H9 (cell line): ENCODE measurements at regions not wholly inside any gene's neighbourhood (a gene's known extent, or its start where the extent isn't known, plus 50 kb on each side); places are given as distances from the start of the nearest gene placed in this dataset.

Source experiments
- DNase-seq: peaks from one replicate; pipeline ENCODE4 v3.0.0-alpha.2; 2017
- H2AFZ ChIP-seq: one replicate; pipeline ENCODE4 v1.6.1; 2013; ENCODE audit warnings: mild to moderate bottlenecking, low read length, control low read depth, moderate library complexity
- H2AK5ac ChIP-seq: 2 replicates; pipeline ENCODE4 v1.6.1; 2013; ENCODE audit warnings: low read length, control low read depth, mixed read lengths; ENCODE audit not compliant: insufficient read length
- H2BK120ac ChIP-seq: one replicate; pipeline ENCODE4 v1.6.1; 2013; ENCODE audit warnings: low read depth, mild to moderate bottlenecking, low read length, control low read depth, inconsistent platforms; ENCODE audit not compliant: poor library complexity, severe bottlenecking
- H2BK12ac ChIP-seq: 2 replicates; pipeline ENCODE4 v1.6.1; 2013; ENCODE audit warnings: low read length, control low read depth, mixed read lengths, low read depth; ENCODE audit not compliant: insufficient read length
- H2BK15ac ChIP-seq: 2 replicates; pipeline ENCODE4 v1.6.1; 2013; ENCODE audit warnings: low read depth, low read length, control low read depth
- H2BK20ac ChIP-seq: one replicate; pipeline ENCODE4 v1.6.1; 2013; ENCODE audit warnings: low read depth, mild to moderate bottlenecking, low read length, control low read depth, inconsistent platforms; ENCODE audit not compliant: poor library complexity, severe bottlenecking
- H2BK5ac ChIP-seq: 2 replicates; pipeline ENCODE4 v1.6.1; 2013; ENCODE audit warnings: low read length, control low read depth, mixed read lengths; ENCODE audit not compliant: insufficient read length
- H3K14ac ChIP-seq: 2 replicates; pipeline ENCODE4 v1.6.1; 2013; ENCODE audit warnings: low read length, control low read depth; ENCODE audit not compliant: insufficient read depth
- H3K18ac ChIP-seq: 2 replicates; pipeline ENCODE4 v1.6.1; 2013; ENCODE audit warnings: low read depth, mild to moderate bottlenecking, mixed read lengths, low read length, control low read depth; ENCODE audit not compliant: insufficient read length
- H3K23ac ChIP-seq: 2 replicates; pipeline ENCODE4 v1.6.1; 2013; ENCODE audit warnings: low read length, control low read depth, mixed read lengths, low read depth; ENCODE audit not compliant: insufficient read length
- H3K23me2 ChIP-seq: 2 replicates; pipeline ENCODE4 v1.6.1; 2013; ENCODE audit warnings: low read depth, mild to moderate bottlenecking, mixed read lengths, low read length, control low read depth; ENCODE audit not compliant: insufficient read length, poor library complexity, severe bottlenecking
- H3K27ac ChIP-seq: 2 replicates; pipeline ENCODE4 v1.5.1; 2013; ENCODE audit warnings: low read length, control low read depth, mixed read lengths, low read depth; ENCODE audit not compliant: insufficient read length
- H3K27me3 ChIP-seq: 2 replicates; pipeline ENCODE4 v1.6.1; 2013; ENCODE audit warnings: low read length, control low read depth, inconsistent platforms; ENCODE audit not compliant: insufficient read depth
- H3K4ac ChIP-seq: 2 replicates; pipeline ENCODE4 v1.6.1; 2013; ENCODE audit warnings: low read depth, mild to moderate bottlenecking, control low read depth, inconsistent platforms, low read length, moderate library complexity
- H3K4me1 ChIP-seq: 2 replicates; pipeline ENCODE4 v1.6.1; 2013; ENCODE audit warnings: low read length, control low read depth, inconsistent platforms; ENCODE audit not compliant: insufficient read depth
- H3K4me2 ChIP-seq: 2 replicates; pipeline ENCODE4 v1.6.1; 2013; ENCODE audit warnings: low read length, control low read depth, mixed read lengths; ENCODE audit not compliant: insufficient read length, insufficient read depth
- H3K56ac ChIP-seq: 2 replicates; pipeline ENCODE4 v1.6.1; 2013; ENCODE audit warnings: low read depth, mild to moderate bottlenecking, mixed read lengths, low read length, control low read depth; ENCODE audit not compliant: insufficient read length
- H3K79me1 ChIP-seq: 2 replicates; pipeline ENCODE4 v1.6.1; 2013; ENCODE audit warnings: low read depth, mild to moderate bottlenecking, moderate library complexity, low read length, control low read depth, inconsistent platforms; ENCODE audit not compliant: insufficient read depth, poor library complexity, severe bottlenecking
- H3K79me2 ChIP-seq: 2 replicates; pipeline ENCODE4 v1.6.1; 2013; ENCODE audit warnings: low read length, control low read depth, inconsistent platforms; ENCODE audit not compliant: insufficient read depth
- H3K9ac ChIP-seq: 2 replicates; pipeline ENCODE4 v1.6.1; 2013; ENCODE audit warnings: low read length, control low read depth, mixed read lengths; ENCODE audit not compliant: insufficient read length; ENCODE audit errors: extremely low read depth
- H3K9me3 ChIP-seq: one replicate; pipeline ENCODE4 v1.6.1; 2013; ENCODE audit warnings: low read depth, low read length, inconsistent platforms; ENCODE audit not compliant: control insufficient read depth
- H3T11ph ChIP-seq: one replicate; pipeline ENCODE4 v1.6.1; 2013; ENCODE audit warnings: mild to moderate bottlenecking, low read length, control low read depth, inconsistent platforms
- H4K20me1 ChIP-seq: one replicate; pipeline ENCODE4 v1.6.1; 2013; ENCODE audit not compliant: control insufficient read depth, insufficient read length, insufficient read depth
- H4K5ac ChIP-seq: 2 replicates; pipeline ENCODE4 v1.6.1; 2013; ENCODE audit warnings: low read depth, mild to moderate bottlenecking, mixed read lengths, low read length, control low read depth; ENCODE audit not compliant: insufficient read length
- H4K8ac ChIP-seq: replicated peaks from 2 replicates; pipeline ENCODE4 v1.6.1; 2013; ENCODE audit warnings: low read length, control low read depth, mixed read lengths, low read depth; ENCODE audit not compliant: insufficient read length
- H4K91ac ChIP-seq: 2 replicates; pipeline ENCODE4 v1.6.1; 2013; ENCODE audit warnings: low read depth, mild to moderate bottlenecking, moderate library complexity, mixed read lengths, low read length, control low read depth; ENCODE audit not compliant: insufficient read length
- H3K27ac Mint-ChIP-seq, 3 experiments: 2 replicates in 2 of 3; 3 replicates in 1 of 3; pipeline ENCODE4 v1.8.0; 2020 to 2021; ENCODE audit warnings: mixed read lengths in 3 of 3, mild to moderate bottlenecking in 1 of 3, moderate library complexity in 1 of 3
- H3K27me3 Mint-ChIP-seq: 2 replicates; pipeline ENCODE4 v1.8.0; 2021; ENCODE audit warnings: low read depth, mild to moderate bottlenecking, moderate library complexity, mixed read lengths
- H3K36me3 Mint-ChIP-seq, 3 experiments: 2 replicates in 2 of 3; 3 replicates in 1 of 3; pipeline ENCODE4 v1.8.0; 2020 to 2021; ENCODE audit warnings: low read depth in 3 of 3, mixed read lengths in 3 of 3; ENCODE audit not compliant: insufficient read depth in 1 of 3
- H3K4me1 Mint-ChIP-seq, 2 experiments: 2 replicates each; pipeline ENCODE4 v1.8.0; 2020; ENCODE audit warnings: mixed read lengths in 2 of 2
- H3K4me3 Mint-ChIP-seq, 2 experiments: 2 replicates in 1 of 2; 3 replicates in 1 of 2; pipeline ENCODE4 v1.8.0; 2020 to 2021; ENCODE audit warnings: mild to moderate bottlenecking in 2 of 2, mixed read lengths in 2 of 2, moderate library complexity in 1 of 2
- H3K9me3 Mint-ChIP-seq, 2 experiments: 2 replicates in 1 of 2; 3 replicates in 1 of 2; pipeline ENCODE4 v1.8.0; 2020; ENCODE audit warnings: mild to moderate bottlenecking in 2 of 2, mixed read lengths in 2 of 2, moderate library complexity in 1 of 2
- WGBS: extraction: QIAGEN DNeasy Blood & Tissue Kit; methylation state at CpG from one replicate; pipeline ENCODE4 v1.1.7; 2013; ENCODE audit warnings: missing lambda C conversion rate, low lambda C conversion rate, mixed read lengths; ENCODE audit not compliant: insufficient read length; ENCODE audit errors: extremely low coverage; 5-methylcytosine and 5-hydroxymethylcytosine counted together
- TF ChIP-seq, protein P1 (sequence below): fragments of 200-600 bp; sonication (generic); conservative IDR thresholded peaks from 3 replicates; pipeline ENCODE4 v1.8.0; 2021; ENCODE audit warnings: antibody characterized with exemption, mild to moderate bottlenecking

DNA sequence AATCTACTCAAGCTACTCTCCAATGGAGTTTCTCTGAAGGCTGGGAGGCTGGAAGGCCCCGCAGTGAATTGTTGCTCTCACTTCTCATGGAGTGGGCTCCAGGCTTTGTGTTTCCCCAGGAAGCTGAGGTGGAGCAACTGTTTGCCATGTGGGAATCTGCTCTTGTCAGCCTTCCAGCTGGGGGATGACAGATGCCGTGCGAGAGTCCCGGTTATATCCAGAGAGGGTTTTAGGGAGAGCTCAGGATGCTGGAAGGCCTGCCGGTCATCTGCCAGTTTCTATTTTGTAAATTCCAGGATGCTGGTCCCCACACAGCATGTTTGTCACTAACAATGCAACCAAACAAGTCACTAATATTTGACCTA lies 98.2 kb upstream of the NAA20 start:
- Histone ChIP-seq H2AFZ (no peak overlapping the region), H3K9ac (no peak overlapping the region), H3K18ac (no peak overlapping the region), H2BK15ac (no peak overlapping the region), H2BK20ac (no peak overlapping the region), H3K23ac (no peak overlapping the region), H3K27me3 (no peaks in the 10 kb centered on the region), H3K4ac (no peak overlapping the region), H4K8ac (no peak overlapping the region), H4K5ac (no peak overlapping the region), H4K20me1 (no peaks in the 10 kb centered on the region), H2BK5ac (no peak overlapping the region), H2BK120ac (no peak overlapping the region), H2AK5ac (no peak overlapping the region), H2BK12ac (no peak overlapping the region), H3K79me2 (no peaks in the 10 kb centered on the region), H3K23me2 (no peaks in the 10 kb centered on the region), H3K9me3 (no peaks in the 10 kb centered on the region), H3K27ac (no peak overlapping the region), H3K79me1 (no peaks in the 10 kb centered on the region), H3K4me2 (no peak overlapping the region), H3K14ac (no peak overlapping the region), H3T11ph (no peak overlapping the region), H3K4me1 (peaks cover 2% of the 10 kb centered on the region; the same call in 1 of the 2 replicates), H4K91ac (no peak overlapping the region), H3K56ac (no peak overlapping the region)
- H3K27ac Mint-ChIP-seq: no peak overlapping the region
- H3K4me1 Mint-ChIP-seq: peaks cover 14 to 23% of the 10 kb centered on the region in 2 experiments
- H3K36me3 Mint-ChIP-seq: no peaks in the 10 kb centered on the region
- no peaks in the 10 kb centered on the region for H3K27me3 Mint-ChIP-seq
- TF ChIP-seq, protein P1, sequence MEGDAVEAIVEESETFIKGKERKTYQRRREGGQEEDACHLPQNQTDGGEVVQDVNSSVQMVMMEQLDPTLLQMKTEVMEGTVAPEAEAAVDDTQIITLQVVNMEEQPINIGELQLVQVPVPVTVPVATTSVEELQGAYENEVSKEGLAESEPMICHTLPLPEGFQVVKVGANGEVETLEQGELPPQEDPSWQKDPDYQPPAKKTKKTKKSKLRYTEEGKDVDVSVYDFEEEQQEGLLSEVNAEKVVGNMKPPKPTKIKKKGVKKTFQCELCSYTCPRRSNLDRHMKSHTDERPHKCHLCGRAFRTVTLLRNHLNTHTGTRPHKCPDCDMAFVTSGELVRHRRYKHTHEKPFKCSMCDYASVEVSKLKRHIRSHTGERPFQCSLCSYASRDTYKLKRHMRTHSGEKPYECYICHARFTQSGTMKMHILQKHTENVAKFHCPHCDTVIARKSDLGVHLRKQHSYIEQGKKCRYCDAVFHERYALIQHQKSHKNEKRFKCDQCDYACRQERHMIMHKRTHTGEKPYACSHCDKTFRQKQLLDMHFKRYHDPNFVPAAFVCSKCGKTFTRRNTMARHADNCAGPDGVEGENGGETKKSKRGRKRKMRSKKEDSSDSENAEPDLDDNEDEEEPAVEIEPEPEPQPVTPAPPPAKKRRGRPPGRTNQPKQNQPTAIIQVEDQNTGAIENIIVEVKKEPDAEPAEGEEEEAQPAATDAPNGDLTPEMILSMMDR: no peak
- no peak for DNase-seq
- WGBS: no CpG with 5 or more reads among the region's 5 CpGs
- no peak overlapping the region for H3K4me3 Mint-ChIP-seq
- no peaks in the 10 kb centered on the region; a peak in 1 of 5 replicates for H3K9me3 Mint-ChIP-seq
